CMK (cell line): ENCODE measurements at regions not wholly inside any gene's neighbourhood (a gene's known extent, or its start where the extent isn't known, plus 50 kb on each side); places are given as distances from the start of the nearest gene placed in this dataset.
"Not testable (repeated sequence)": the region's sequence is repeated elsewhere in the genome, so short reads cannot be mapped to it uniquely, and the experiment has no call there.

ENCODE experiments used
- DNase-seq: peaks from one replicate; pipeline ENCODE4 v3.0.0-alpha.2; 2010; ENCODE audit warnings: low read depth

- DNase-seq = no peak
These were observed 190.4 kb upstream of the EPHA4 start for GRCh38 chr2:221762496-221762895.

- no peak for DNase-seq
These were observed 189.2 kb upstream of the EPHA4 start for GRCh38 chr2:221761260-221761659.

- no peak for DNase-seq
These were observed 186.0 kb upstream of the EPHA4 start for GRCh38 chr2:221758076-221758475.

GRCh38 chr2:221753401-221753800 is 181.3 kb upstream of the EPHA4 start:
- DNase-seq = no peak

GRCh38 chr2:221752781-221753180 is 180.7 kb upstream of the EPHA4 start:
- no peak for DNase-seq

GRCh38 chr2:221750316-221750715 is 178.2 kb upstream of the EPHA4 start:
- no peak for DNase-seq

GRCh38 chr2:221747289-221747972 is 175.3 kb upstream of the EPHA4 start:
- DNase-seq = no peak

GRCh38 chr2:221741496-221742211 is 169.6 kb upstream of the EPHA4 start:
- DNase-seq = no peak

- DNase-seq = no peak
These were observed 159.5 kb upstream of the EPHA4 start for GRCh38 chr2:221731432-221732145.

- DNase-seq = no peak
These were observed 154.9 kb upstream of the EPHA4 start for GRCh38 chr2:221726894-221727513.

GRCh38 chr2:221724631-221725203 is 152.6 kb upstream of the EPHA4 start:
- DNase-seq = no peak

GRCh38 chr2:221724117-221724516 is 152.0 kb upstream of the EPHA4 start:
- not testable (repeated sequence) for DNase-seq

GRCh38 chr2:221716426-221717303 is 144.6 kb upstream of the EPHA4 start:
- no peak for DNase-seq

- no peak for DNase-seq
These were observed 143.6 kb upstream of the EPHA4 start for GRCh38 chr2:221715523-221716247.

- no peak for DNase-seq
These were observed 138.6 kb upstream of the EPHA4 start for GRCh38 chr2:221710744-221711143.

GRCh38 chr2:221708902-221709301 is 136.8 kb upstream of the EPHA4 start:
- no peak for DNase-seq

- DNase-seq = no peak
These were observed 133.2 kb upstream of the EPHA4 start for GRCh38 chr2:221705185-221705877.

- no peak for DNase-seq
These were observed 132.3 kb upstream of the EPHA4 start for GRCh38 chr2:221704442-221704841.

GRCh38 chr2:221693365-221693764 is 121.3 kb upstream of the EPHA4 start:
- DNase-seq = no peak

GRCh38 chr2:221691571-221691970 is 119.5 kb upstream of the EPHA4 start:
- DNase-seq = no peak
